HG03457 (cell line): ENCODE measurements at regions not wholly inside any gene's neighbourhood (a gene's known extent, or its start where the extent isn't known, plus 50 kb on each side); places are given as distances from the start of the nearest gene placed in this dataset.
A peak's percentile ranks its signal among the peaks of the same experiment; 100 is the strongest.
"Not testable (repeated sequence)": the region's sequence is repeated elsewhere in the genome, so short reads cannot be mapped to it uniquely, and the experiment has no call there.

Experiments used
- ATAC-seq: cut with Tn5 transposase; IDR thresholded peaks from one replicate; pipeline ENCODE4 v1.9.1; 2021; ENCODE audit warnings: moderate number of reproducible peaks; ENCODE audit not compliant: unreplicated experiment

DNA sequence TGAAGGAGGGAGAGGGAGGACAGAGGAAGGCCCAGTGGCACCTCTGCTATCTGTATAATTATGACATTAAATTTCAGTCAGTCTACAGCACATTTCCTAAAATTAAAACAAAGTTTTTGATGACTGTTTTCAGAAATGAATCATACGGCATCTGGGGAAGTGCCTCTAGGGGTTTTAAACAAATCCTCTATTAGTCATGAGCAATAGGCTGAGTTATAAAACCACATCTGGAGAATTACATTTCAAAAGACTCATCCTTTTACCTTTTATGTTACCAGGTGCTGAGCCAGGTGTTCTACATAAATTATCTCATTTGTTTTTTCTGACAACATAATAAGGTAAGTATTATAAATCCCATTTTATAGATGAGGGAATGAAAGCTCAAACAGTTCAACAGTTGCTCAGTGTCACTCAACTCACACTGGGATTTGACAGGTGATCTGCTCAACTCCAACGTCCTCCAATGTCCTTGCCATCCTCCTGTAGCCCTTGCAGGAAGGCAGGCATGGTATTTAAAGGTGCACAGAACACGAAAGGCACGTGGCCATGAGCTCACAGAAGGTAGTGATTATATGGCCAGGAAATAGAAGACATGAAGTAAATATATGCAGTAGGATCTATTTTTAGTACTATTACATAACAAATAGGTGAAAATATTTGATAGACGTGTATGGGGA is 184.2 kb upstream of the MAN1A1 start:
- no peak for ATAC-seq

DNA sequence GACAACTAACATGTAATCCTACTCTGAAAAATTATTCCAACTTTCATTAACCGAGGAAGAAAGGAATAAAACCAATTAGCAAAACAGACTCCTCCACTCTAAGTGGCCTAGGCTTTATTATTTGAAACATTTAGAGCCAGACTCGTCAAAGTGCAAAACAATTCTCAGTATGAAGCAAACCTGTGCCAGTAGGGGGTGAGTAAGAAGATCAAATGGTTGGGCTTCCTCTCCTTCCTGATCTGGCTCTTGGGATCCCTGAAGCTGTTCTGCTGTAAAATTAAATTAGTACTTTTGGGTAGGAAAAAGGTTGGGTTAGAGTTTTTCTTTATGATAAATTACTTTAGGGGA is 177.6 kb upstream of the MAN1A1 start:
- ATAC-seq, result no peak

DNA sequence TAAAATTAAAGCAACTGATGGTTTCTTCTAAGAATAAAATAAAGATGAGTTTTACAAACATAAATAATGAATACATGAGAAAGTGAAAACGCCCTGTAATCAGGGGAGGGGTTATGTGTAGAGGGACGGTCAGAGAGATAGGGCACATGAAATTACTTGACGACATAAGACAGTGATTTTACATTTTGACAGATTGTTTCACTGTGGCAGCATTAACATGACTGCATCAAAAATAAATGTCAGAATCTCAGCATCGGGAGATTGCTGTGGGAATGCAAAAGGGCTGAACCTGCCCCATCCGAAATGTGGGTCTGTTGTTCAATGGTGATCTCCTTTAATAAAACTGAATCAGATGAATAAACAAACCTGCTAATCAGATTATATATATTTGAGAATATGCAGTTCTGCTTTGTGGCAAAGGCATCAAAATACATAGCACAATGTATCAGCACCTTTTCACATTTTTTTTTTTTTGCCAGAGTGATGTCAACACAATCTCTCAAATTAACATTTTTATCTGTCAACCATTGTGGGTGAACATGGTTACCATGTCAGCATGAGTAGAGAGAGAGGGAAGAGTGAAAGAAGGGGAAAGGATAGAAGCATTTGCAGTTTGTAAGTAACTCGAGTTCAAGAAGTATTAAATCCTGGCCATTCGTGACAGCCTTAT is 177.1 kb upstream of the MAN1A1 start:
- no peak for ATAC-seq

DNA sequence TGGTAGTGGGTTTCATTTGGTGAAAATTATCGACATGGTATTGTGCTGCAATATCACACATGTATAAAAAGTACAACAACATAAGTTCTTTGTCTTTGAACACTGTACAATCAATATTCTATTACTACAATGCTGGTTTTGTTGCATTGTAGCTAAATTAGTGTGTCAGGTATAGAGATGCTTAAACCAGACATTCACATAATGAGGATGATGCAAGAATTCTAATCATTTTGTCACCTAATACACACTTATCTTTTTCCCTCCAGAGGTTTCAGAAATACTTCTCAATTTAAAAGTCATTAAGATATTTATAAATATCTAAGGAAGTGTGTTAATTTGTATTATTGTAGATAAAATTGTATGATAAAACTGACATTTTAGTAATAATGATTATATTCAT is 174.8 kb upstream of the MAN1A1 start:
- no peak for ATAC-seq

DNA sequence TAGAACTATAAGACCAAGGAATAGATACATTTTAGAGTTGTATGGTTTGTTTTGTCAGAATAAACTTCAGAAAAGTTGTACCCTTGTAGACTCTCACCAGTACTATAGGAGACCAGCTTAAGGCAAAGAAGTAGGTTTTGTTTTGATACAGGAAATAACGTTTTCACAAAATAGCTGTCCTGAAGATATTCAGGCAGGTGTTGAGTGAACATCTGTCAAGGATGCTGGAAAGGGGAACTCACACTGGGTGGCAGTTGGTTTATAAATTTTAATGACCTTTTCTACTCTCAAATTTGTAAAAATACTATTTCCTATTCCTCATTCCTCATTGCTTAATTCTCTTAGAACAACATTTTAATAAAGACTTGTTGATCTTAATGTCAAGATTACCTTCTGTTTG is 174.0 kb upstream of the MAN1A1 start:
- ATAC-seq, result no peak

DNA sequence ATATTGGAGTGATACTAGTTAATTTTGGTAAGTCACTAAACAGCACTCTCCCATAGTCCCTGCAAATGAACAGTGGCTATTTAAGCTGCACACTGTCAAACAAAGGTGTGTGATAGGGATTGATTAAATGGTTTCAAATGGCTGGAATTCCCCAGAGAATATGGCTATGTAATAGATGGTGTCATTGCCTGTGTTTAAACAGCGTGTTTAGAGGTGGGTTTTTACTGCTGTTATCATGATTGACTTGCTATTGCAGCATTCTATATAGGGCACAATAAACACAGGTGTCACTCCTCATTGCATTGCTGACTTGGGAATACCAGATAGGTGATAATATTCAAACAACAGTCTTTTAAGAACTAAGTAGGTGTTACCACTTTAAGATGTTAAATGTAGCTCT is 171.7 kb upstream of the MAN1A1 start:
- no peak for ATAC-seq

DNA sequence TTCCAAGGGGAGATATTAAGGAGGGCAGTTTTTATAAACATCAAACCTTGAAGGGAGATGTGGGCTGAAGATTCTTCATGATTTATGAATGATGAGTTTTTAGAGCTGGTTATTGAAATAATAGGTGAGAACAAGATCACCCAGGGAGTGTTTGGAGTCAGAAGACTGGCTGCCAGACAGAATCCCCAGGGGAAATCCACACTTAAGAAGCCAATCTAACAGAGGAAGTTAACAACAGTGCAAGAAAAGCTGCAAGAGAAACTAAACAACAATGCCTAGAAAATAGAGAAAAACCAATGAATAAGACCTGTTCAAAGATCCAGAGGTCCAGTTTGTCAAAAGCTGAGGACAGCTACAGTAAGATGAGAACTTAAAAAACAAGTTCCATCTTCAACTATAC is 167.9 kb upstream of the MAN1A1 start:
- ATAC-seq, result no peak

DNA sequence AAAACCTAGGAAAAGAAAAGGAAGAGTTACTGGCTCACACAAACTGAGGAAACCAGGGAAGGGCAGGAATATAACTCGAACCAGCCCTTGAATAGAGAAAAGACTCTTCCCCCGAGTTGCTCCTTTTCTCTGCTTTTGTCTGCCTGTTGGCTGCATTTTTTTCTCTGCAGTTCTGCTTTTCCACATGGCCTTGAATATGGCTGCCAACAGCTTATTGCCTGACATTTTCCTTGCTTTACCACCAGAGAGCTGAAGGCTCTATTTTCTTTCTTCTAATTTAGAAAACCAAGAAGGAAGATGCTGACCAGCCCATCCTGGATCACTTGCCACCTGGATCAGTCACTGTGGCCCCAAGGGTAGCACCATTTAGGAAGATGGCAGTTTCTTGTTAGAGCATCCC is 164.8 kb upstream of the MAN1A1 start:
- ATAC-seq, result no peak

DNA sequence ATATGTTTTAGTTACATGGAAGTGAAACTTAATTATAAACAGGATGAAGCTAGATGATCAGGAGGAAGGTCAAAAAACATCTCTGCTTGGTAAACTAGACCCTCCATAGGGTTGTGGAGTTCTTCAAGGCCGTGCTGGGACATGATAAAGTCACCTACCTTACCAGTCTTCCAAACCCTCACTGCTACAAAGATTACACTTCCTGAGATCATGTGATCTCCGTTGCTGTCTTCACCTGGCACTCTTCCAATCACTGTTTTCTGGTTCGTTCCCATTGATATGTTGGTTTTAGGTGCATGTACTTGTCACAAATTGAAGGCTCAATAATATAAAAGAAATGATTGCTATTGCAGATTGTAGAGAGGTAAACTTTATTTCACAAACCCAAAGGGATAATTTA is 161.5 kb upstream of the MAN1A1 start:
- no peak for ATAC-seq

DNA sequence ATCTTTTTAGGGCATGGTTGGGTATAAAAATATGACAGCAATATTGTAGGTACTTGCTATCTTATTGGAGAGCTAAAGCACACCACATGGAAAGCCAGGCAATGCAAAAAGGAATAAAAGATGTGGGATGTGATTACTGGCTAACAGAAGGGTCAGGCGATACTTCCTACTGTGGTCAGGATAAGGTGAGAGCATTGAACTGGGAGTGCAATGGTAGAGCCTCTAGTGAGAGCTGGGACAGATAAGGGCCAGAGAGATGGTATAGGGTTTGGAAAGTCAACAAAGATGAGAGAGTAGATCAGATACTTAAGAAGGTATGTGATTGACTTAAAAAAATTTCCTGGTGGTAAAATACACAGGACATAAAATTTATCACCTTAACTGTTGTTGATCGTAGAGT is 160.7 kb upstream of the MAN1A1 start:
- ATAC-seq, result no peak

DNA sequence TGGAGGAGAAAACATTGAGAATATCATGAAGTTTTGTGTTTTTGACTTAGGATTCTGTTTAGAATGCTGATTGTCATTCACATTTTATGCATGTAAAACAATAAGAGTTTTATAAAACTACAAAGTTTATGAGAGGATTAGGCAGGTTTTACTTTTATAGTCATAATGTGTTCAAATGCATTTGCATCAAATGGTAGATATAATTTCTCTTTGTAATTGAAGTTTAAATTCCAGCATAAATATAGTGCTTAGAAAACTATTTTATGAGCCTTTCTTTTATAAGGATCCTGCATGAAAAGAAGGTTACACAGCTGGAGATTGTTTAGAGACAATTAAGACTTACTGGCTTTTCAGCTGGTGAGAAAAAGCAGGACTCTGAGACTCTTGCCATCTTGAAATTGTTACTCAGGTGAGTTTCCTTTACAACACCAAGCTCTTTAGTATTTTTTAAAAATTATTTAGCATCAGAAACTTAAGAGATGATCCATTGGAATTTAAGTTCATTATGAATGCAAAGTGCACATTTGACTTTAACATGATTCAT is 157.1 kb upstream of the MAN1A1 start:
- ATAC-seq, result no peak

DNA sequence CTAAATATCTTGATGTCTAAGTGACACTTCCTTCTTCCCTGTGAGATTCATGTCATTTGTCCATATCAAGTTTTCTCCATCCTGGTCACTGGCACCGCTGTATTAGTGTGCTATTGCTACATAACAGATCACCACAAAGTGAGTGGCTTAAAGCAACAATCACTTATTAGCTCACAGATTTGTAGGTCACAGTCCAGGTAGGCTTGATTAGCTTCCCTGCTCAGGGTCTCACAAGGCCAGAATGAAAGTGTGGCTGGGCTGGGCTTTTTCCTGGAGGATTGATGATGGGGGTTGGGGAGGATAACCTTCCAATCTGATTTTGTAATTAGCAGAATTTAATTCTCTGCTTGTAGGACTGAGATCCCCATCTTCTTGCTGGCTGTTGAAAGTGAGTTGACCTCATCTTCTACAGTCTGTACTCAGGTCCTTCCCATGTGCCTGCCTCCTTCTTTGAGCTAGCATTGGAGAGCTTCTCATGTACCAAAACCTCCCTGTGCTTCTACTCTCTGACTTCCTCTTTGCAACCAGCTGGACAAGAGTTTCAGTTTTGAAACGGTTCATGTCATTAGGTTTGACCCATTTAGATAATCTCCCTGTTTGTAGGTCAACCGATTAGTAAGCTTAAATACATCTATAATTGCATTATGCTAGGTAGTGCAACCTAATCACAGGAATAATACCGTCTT is 152.4 kb upstream of the MAN1A1 start:
- ATAC-seq, result peak; percentile 80

DNA sequence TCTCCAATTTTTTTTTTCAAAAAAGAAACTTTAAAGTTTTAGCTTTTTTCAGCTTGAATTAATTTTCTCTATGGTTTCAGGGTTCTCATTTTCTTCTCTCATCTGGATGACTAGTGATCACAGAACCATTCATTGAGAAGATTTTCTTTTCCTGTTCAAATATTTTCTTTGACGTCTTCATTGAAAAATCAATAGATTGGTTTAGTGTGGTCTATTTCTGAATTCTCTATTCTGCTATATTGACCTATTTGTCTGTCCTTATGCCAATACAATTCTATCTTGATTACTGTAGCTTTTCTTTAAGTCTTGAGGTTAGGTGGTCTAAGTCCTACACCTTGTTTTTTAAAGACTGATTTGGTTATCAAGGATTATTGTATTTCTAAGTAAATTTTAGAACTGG is 150.2 kb upstream of the MAN1A1 start:
- no peak for ATAC-seq

DNA sequence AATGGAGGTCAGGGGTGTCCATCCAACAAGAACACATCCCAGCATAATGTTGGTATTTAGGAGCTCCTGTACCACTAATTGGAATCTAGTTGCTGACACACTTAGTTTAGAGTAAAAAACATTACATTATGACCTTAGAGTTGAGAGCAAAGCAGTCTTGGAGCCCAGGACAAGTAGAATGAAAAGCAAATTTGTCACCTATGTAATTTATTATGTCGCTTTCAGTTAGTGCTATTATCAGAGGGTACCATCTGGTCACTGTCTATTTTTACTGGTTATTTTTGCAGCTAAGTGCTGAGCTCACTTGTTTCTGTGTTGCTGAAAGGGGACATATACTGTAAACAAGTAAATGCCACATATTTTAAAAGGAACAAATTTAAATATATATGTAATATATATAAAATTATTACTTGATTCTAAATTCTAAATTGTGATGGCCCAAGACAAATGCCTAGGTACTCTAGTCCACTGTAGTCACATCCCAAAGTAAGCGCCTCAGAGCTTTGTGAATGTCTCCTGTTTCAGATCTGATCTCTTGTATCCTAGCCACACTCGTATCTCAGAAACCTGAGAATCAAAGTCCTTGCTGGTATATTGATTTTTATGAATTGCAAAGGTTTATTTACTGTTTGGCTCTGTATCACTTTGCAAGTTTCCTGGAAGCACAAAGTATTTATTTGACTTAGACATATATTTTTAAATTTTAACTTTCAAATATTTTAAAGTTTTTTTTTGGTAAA is 148.6 kb upstream of the MAN1A1 start:
- no peak for ATAC-seq

DNA sequence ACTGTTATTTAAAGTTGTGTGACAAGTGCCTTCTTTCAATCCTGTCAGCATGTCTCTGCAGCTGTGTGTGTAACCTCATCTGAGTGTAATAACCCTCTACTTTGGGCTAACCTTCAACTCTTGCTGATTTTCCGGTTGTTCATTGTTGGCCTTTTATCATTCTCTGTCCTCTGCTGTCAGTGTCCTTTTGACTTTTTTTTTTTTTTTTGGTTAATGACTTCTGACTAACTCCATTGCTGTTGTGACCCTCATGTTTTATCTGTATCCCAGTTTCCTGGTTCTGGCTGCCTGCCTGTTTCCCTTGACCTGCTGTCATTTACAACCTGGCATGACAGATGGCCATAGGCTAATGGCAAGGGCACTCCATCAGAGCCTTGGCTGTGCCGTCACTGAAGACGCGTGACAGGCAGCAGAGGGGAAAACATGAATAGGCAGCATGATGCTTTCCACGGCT is 145.7 kb upstream of the MAN1A1 start:
- no peak for ATAC-seq

DNA sequence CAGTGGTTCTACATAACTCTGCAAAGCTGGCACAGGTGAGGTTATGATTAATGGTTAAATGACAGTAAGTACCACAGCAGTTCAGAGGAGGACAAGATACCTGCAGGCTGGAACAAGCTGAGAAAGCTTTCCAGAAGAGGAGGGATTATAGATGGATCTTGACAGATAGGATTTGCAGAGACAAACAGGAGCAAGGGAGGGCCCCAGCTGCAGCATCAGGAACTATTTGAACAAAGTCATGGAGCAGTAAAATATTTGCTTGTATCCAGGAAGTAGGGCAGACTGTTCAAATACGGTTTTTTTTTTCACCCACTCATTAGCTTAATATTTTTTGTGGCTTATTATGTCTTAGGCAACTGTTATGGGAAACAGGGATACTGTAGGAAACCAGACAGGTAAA is 144.4 kb upstream of the MAN1A1 start:
- no peak for ATAC-seq

DNA sequence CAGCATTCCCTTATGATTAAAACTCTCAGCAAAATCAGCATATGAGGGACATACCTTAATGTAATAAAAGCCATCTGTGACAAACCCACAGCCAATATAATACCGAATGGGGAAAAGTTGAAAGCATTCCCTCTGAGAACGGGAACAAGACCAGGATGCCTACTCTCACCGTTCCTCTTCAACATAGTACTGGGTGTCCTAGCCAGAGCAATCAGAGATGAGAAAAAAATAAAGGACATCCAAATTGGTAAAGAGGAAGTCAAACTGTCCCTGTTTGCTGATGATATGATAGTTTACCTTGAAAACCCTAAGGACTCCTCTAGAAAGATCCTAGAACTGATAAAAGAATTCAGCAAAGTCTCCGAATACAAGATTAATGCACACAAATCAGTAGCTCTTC is 141.6 kb upstream of the MAN1A1 start:
- ATAC-seq, result not testable (repeated sequence)

DNA sequence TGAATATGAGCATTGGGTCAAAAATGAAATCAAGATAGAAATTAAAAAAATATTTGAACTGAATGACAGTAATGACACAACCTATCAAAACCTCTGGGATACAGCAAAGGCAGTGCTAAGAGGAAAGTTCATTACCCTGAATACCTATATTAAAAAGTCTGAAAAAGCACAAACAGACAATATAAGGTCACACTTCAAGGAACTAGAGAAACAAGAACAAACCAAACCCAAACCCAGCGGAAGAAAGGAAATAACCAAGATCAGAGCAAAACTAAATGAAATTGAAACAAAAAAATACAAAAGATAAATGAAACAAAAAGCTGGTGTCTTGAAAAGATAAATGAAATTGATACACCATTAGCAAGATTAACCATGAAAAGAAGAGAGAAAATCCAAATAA is 140.5 kb upstream of the MAN1A1 start:
- ATAC-seq, result not testable (repeated sequence)

DNA sequence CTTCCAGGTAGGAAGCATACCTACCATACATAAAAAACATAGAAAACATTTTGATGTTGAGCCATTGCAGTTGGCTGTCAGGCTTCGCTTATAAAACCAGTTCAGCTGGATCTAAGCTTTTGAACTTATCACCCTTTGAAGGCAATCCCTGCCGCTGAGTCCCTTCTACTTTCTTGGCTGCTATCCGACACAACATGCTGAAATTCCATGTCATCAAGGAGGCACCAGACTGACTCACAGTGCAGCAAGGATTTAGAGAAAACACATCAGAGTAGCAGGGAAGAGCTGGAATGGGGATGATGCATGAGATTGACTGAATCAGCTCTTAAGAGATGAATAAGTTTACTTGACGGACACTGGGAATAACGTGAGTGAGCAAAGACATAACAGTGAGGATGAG is 135.0 kb upstream of the MAN1A1 start:
- no peak for ATAC-seq

DNA sequence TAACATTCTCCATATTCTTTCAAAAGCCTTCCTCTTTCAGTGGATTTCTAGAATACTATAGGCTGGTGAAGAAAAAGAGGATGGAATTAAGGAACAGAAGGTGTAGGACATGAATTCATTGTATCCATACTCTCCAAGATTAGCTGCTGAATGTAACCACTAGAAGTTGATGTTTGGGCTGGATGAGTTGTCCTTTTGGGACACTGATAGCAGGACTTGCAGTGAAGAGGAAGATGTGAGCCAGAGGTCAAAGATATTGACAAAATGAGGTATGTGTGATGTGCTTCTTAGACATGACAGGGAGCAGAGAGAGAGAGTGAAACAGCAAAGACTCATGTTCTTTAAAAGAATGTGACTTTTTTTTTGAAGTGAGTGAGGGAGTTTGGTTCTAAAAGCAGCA is 134.3 kb upstream of the MAN1A1 start:
- no peak for ATAC-seq

DNA sequence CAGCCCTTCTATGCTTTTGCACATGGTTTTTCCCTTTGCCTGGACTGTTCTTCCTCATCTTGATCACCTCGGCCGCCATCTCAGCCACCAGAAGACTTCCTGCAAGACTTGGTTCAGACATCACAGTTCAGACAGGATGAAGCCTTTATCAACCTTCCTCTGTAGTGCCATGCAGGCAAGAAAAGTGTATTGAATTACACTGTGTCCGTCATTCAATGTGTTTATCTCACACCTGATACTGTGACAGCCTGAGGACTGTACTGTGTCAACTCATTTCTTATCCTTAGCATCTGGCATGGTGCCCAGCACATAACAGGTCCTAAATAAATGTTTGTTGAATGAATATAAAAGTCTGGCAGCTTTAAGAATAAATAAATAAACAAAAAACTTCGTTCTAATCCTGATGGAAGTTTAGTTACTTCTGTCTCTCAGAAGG is 133.3 kb upstream of the MAN1A1 start:
- no peak for ATAC-seq
